Fibroblast of skin of scalp (primary cell): ENCODE measurements at regions not wholly inside any gene's neighbourhood (a gene's known extent, or its start where the extent isn't known, plus 50 kb on each side); places are given as distances from the start of the nearest gene placed in this dataset.
"Not testable (repeated sequence)": the region's sequence is repeated elsewhere in the genome, so short reads cannot be mapped to it uniquely, and the experiment has no call there.

Experiments
- DNase-seq: peaks from one replicate; pipeline ENCODE4 v3.0.0-alpha.2; 2013

DNA sequence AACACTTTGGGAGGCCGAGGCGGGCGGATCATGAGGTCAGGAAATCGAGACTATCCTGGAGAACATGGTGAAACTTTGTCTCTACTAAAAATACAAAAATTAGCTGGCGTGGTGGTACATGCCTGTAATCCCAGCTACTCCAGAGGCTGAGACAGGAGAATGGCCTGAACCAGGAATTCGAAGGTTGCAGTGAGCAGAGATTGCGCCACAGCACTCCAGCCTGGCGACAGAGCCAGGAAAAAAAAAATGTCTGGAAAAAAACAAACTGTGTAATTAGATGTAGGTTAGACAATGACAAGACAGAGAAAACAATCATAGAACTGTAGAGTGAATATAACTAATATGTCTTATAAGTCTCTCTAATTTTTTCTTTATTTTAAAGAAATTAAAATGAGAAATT is 1002.5 kb upstream of the LCORL start:
- DNase-seq: no peak

GRCh38 chr4:19021617-19022016 is 1000.1 kb upstream of the LCORL start:
- no peak for DNase-seq

- not testable (repeated sequence) for DNase-seq
Observed at GRCh38 chr4:19016550-19016949, 995.0 kb upstream of the LCORL start.

- no peak for DNase-seq
Observed at GRCh38 chr4:19014594-19014993, 993.0 kb upstream of the LCORL start.

DNA sequence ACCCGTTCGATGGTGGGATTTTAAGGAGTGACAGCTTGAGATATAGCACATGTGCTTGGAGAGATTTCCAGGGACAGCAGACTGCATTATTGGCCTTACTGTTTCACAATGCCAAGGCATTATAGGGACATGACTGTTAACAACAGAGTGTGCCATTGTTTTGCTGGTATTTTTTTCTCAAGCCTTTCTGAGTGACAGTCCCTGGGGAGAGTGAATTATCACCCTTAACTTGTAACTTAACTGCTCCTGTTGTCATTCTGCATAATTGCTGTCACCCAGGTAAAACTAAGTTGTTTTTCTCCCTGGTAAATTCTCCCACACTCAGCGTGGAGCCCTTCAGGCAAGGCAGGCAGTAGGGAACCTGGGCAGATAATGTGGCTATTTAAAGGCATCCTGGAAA is 989.2 kb upstream of the LCORL start:
- DNase-seq: no peak

DNA sequence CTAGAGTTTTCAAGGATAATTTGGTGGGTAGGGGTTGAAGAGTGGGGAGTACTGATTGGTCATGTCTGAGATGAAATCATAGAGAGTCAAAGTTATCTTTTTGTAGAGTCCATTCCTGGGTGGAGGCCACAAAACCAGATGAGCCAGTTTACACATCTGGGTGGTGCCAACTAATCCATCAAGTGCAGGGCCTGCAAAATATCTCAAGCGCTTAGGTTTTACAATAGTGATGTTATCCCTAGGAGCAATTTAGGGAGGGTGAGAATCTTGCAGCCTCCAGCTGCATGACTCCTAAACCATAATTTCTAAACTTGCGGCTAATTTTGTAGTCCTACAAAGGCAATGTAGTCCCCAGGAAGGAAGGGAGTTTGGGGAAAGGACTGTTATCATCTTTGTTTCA is 988.3 kb upstream of the LCORL start:
- DNase-seq: no peak

- peak; percentile 12 for DNase-seq
Observed at GRCh38 chr4:19005211-19005610, 983.7 kb upstream of the LCORL start.

- DNase-seq: no peak
Observed at GRCh38 chr4:19002170-19002569, 980.6 kb upstream of the LCORL start.

DNA sequence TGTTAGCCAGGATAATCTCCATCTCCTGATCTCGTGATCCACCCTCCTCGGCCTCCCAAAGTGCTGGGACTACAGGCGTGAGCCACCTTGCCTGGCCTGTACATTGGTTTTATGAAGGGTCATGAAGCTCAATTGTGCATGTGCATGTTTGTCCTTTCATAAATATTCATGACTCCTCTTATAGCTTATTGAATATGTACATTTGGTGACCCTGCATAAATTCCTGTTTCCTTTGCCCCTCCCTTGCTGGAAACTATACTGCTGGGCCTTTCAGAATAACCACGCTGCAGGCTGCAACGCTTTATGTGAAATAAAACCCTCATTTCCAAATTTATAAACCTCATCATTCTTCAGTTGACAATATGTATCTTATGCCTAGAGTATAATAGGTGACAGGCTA is 978.0 kb upstream of the LCORL start:
- no peak for DNase-seq

DNA sequence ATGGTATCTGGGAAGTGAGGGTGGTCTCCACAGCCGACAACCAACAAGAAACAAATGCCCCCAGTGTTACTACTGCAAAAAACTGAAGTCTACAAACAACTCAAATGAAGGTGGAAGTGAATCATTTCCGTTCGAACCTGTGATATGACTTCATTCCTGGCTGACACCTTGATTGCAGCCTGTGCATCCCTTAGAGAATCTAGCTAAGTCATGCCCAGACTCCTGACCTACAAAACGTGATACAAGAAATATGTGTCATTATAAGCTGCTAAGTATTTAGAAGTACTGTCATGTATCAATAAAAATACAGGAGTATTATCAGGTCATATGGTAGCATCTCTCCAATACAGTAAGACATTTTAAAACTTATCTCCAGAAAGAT is 959.7 kb upstream of the LCORL start:
- no peak for DNase-seq

DNA sequence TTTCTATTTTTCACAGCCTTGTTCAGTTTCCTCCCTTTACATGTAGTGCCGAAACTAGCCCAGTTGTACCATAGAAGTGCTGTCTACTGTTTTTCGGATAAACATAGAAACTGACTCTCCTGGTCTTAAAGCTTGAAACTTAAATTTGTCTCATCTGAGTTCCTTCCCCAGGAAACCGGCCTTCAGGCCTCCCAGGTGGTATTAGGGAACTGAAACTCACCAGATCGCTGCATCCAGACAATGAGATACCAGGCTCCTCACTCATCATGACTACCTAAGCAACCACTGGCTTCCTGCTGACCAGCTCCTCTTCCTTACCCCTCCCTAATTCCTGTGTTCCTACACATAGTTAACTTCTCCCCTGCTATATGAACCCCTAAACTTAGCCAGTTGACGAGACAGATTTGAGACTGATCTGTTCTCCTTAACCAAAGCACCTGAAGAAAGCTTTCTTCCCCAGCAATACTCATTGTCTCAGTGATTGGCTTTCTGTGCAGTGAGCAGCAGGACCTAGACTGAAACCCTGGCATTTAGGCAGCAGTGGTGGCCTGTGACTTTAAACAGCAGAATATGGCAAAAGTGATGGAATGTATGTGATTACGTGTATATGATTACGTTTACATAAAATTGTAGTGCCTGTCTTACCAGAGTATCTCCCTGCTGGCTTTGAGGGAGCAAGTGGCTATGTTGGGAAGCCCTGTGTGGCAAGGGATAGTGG is 959.1 kb upstream of the LCORL start:
- DNase-seq: no peak

DNA sequence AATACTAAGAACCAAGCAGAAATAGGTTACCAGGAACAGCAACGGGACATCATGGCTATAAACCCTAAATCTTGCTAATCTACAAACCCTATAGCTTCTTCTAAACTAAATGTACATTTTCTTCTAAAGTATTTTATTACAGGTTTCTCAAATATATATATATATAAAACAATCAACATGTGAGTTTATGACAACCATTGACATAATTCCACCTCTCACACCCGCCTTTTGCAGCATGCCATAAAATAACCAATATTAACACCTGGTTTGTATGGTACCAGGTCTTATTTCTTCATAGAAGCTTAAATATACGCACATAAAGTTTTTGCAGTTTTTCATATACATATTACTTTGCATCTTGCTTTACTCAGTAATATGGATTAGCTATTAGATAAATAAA is 955.3 kb upstream of the LCORL start:
- no peak for DNase-seq

GRCh38 chr4:18975916-18976808 is 954.6 kb upstream of the LCORL start:
- DNase-seq: no peak

GRCh38 chr4:18973296-18973695 is 951.7 kb upstream of the LCORL start:
- DNase-seq: no peak

GRCh38 chr4:18961879-18962278 is 940.3 kb upstream of the LCORL start:
- DNase-seq: no peak

GRCh38 chr4:18961266-18961665 is 939.7 kb upstream of the LCORL start:
- DNase-seq: no peak

DNA sequence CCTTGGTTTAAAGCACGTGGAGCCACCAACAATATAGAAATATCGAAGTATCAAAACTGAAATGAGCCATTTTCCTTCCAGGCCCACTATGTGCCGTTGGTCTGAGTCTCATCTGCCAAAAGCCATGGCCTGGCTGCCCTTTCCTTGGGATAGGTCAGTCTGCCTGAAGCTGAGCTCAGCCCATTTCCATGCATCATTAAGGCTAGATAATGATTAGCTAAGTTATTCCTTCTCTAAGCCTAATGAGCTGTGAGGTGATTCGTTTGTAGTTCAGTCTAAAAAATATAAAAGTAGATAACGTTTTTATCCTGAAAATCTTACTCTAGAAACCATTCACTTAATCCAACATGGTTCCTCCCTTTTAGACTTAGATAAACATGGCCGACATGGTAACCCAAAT is 936.2 kb upstream of the LCORL start:
- no peak for DNase-seq

DNA sequence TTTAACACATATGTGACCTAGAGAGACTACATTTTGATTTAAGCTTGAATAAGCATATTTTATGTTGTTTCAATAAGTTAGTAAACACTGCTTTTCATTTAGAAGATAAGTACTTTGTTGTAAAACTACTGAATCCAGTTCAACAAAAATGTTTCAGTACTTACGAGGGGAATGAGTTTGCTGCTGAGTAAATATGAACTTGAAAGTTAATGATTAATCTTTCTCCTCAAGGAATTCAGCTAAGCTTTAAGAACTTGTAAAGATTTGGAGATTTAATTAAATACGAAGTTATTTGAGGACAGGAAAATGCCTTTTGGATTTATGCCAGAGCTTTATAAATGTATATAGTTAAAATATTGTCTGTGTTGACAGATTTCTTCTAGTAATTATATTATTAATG is 933.0 kb upstream of the LCORL start:
- DNase-seq: no peak

DNA sequence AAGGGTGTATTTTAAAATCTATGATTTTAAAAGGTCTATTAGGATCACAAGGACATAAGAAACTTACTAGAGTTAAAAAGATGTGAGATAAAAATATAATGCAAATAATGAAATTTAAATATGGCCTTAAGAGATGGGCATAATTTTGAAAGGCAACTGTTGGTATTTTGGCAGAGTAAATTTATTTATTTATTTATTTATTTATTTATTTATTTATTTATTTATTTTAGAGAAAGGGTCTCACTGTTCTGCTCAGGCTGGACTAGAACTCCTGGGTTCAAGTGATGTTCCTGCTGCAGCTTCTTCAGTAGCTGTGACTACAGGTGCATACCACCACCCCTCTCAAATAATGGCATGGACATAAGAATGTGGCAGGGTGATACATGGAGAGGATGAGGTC is 932.1 kb upstream of the LCORL start:
- no peak for DNase-seq

DNA sequence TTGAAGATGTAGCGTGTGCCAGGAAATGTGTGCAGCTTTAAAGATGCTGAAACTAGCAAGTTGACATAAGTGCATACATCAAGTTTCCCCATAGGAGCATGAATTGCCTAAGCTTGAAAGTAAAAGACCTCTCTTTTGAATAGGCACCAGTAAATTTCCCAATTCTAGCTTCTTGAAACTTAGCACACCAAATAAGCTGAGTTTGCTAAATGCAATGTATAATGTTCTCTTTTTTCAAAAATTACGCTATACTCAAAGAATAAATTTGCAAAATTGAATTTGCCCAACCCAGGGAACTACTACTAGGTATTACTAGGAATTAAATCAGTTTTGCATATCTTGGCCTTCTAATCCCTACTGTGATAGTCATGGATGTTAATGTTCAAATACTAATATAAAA is 923.9 kb upstream of the LCORL start:
- no peak for DNase-seq

DNA sequence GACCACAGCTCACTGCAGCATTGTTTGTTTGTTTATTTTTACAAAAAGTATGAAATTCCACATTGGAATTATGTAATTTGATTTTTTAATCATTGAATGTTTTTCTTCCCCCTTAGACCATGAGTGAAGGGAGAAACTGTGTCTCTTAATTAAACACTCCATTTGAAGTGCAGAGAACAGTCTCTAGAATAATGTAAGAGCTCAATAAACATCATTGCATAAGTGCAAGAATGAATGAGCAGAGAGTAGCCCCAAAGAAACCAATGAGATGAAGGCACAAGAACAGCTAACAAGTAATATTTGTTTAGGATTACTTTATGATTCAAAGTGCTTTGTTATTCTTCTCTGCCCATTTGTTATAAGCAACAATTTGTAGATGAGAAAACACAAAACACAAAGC is 921.3 kb upstream of the LCORL start:
- DNase-seq: no peak

- DNase-seq: no peak
Observed at GRCh38 chr4:18938343-18939099, 917.0 kb upstream of the LCORL start.

DNA sequence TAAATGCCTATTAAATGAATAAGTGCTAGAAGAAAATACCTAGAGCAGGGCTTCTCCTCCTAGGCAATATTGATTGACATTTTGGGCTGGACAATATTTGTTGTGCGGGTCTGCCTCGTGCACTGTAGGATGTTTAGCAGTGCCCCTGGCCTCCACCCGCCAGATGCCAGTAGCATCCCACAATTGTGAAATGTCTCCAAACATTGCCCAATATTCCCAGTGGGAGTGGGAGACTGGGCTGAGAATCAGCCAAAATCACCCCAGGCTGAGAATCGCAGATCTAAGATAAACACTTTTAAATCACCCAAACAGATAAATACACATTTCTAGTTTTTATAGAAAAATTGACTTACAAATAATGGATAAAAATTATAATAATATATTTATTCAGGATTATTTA is 916.2 kb upstream of the LCORL start:
- no peak for DNase-seq

DNA sequence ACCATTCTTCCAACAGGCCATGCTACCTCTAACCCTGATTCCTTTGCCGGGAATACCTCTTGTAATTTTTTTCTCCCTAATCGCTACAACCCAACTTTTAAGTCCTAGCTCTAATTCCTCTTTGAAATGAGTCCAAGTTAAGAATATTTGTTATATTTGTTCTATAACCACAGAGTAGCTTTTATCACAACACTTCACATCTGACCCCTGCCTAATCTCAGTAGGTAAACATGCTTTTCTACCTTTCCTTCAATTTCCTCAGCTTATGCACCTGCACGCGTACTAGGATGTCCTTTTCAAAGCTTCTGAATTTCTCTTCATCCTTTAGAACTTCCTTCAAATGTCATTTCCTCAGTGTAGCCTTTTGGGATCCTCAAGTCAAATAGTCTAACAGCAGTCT is 915.5 kb upstream of the LCORL start:
- DNase-seq: no peak
